ENCODE measurements at regions not wholly inside any gene's neighbourhood (a gene's known extent, or its start where the extent isn't known, plus 50 kb on each side); places are given as distances from the start of the nearest gene placed in this dataset.
"Not testable (repeated sequence)": the region's sequence is repeated elsewhere in the genome, so short reads cannot be mapped to it uniquely, and the experiment has no call there.

- no peak for DNase-seq
Measured at GRCh38 chr6:9795880-9796279, 619.0 kb downstream of the TFAP2A start.

- DNase-seq: no peak
Measured at GRCh38 chr6:9789201-9789600, 625.7 kb downstream of the TFAP2A start.

- DNase-seq: no peak
Measured at GRCh38 chr6:9784786-9785185, 630.1 kb downstream of the TFAP2A start.

GRCh38 chr6:9783567-9783966 lies 631.3 kb downstream of the TFAP2A start:
- DNase-seq: no peak

GRCh38 chr6:9766240-9766915 lies 648.5 kb downstream of the TFAP2A start:
- DNase-seq: no peak

- DNase-seq: no peak
Measured at GRCh38 chr6:9761220-9761619, 653.7 kb downstream of the TFAP2A start.

- no peak for DNase-seq
Measured at GRCh38 chr6:9754515-9754914, 660.4 kb downstream of the TFAP2A start.

- DNase-seq: no peak
Measured at GRCh38 chr6:9745966-9746365, 668.9 kb downstream of the TFAP2A start.

- no peak for DNase-seq
Measured at GRCh38 chr6:9745476-9745875, 669.4 kb downstream of the TFAP2A start.

GRCh38 chr6:9744119-9744518 lies 670.8 kb downstream of the TFAP2A start:
- DNase-seq: no peak

GRCh38 chr6:9732056-9732455 lies 682.8 kb downstream of the TFAP2A start:
- DNase-seq: no peak

GRCh38 chr6:9725776-9726175 lies 689.1 kb downstream of the TFAP2A start:
- DNase-seq: not testable (repeated sequence)

GRCh38 chr6:9717568-9717967 lies 697.3 kb downstream of the TFAP2A start:
- no peak for DNase-seq

GRCh38 chr6:9711365-9711764 lies 703.5 kb downstream of the TFAP2A start:
- DNase-seq: no peak

- no peak for DNase-seq
Measured at GRCh38 chr6:9710574-9710973, 704.3 kb downstream of the TFAP2A start.

- DNase-seq: no peak
Measured at GRCh38 chr6:9708600-9708999, 706.3 kb downstream of the TFAP2A start.

- no peak for DNase-seq
Measured at GRCh38 chr6:9704989-9705388, 709.9 kb downstream of the TFAP2A start.

GRCh38 chr6:9702914-9703313 lies 712.0 kb downstream of the TFAP2A start:
- DNase-seq: no peak

GRCh38 chr6:9699888-9700287 lies 715.0 kb downstream of the TFAP2A start:
- DNase-seq: no peak

- DNase-seq: no peak
Measured at GRCh38 chr6:9697263-9697931, 717.5 kb downstream of the TFAP2A start.

- no peak for DNase-seq
Measured at GRCh38 chr6:9690388-9690787, 724.5 kb downstream of the TFAP2A start.

GRCh38 chr6:9680727-9681126 lies 734.1 kb downstream of the TFAP2A start:
- not testable (repeated sequence) for DNase-seq

GRCh38 chr6:9675122-9675521 lies 739.8 kb downstream of the TFAP2A start:
- no peak for DNase-seq

- DNase-seq: no peak
Measured at GRCh38 chr6:9659848-9660247, 755.0 kb downstream of the TFAP2A start.

- DNase-seq: no peak
Measured at GRCh38 chr6:9657994-9658393, 756.9 kb downstream of the TFAP2A start.

All from activated CD8-positive, alpha-beta memory T cell treated with anti-CD3 and anti-CD28 coated beads, Interleukin-2, amount 50 U/mL, for 4 hours (primary cell).